H54 (cell line): ENCODE measurements at regions not wholly inside any gene's neighbourhood (a gene's known extent, or its start where the extent isn't known, plus 50 kb on each side); places are given as distances from the start of the nearest gene placed in this dataset.
"Not testable (repeated sequence)": the region's sequence is repeated elsewhere in the genome, so short reads cannot be mapped to it uniquely, and the experiment has no call there.

Experiments used
- DNase-seq: peaks from one replicate; pipeline ENCODE4 v3.0.0; 2011; ENCODE audit warnings: low spot score, mixed read lengths; ENCODE audit not compliant: insufficient read length
- FAIRE-seq: peaks from 3 replicates; lab custom pipeline; 2011; peaks lifted over from hg19 to GRCh38; lab: Jason Lieb, UNC
- POLR2A ChIP-seq: IDR thresholded peaks from 2 replicates; pipeline ENCODE4 v1.6.1; 2011; ENCODE audit warnings: low read depth, mild to moderate bottlenecking, low read length

DNA sequence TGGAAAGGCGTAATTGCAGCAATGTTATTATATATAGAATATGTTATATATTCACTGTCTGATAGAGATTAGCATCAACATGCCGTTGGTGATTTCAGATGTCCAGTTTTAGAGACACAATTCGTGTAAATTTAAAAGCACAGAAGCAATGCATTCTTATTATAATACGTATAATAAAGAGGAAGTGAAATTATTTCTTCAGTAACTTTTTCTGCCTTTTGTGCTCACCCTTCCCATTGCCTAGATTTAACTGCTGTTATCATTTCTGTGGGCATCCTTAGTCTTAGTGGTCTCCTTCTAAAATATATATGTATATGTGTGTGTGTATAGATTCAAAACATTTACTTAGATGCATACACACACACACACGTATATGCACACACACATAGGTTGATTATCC, 592.5 kb upstream of the GOLIM4 start:
- no peak for DNase-seq
- no peak for FAIRE-seq
- no peak for TF ChIP-seq POLR2A

DNA sequence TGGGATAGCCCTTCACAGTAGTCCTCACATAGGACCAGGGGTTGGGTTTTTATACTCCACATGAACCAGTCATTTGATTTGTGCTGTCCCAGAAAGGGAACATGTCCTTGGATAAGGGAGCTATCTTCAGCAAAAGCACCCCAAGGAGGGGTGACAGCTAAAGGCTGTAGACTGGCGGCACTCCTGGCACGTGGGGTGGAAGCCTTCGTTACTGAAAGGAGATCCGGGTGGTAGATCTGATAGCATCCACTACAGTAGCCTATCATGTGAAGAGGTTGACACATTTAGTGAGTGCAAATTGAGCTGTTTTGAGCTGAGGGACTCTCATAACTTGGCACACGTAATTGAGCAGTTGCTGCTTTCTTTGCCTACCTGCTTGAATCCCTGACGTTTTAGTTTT, 588.8 kb upstream of the GOLIM4 start:
- TF ChIP-seq POLR2A: no peak
- FAIRE-seq (no peak), DNase-seq (no peak)

GRCh38 chr3:168678730-168679129, 583.0 kb upstream of the GOLIM4 start:
- FAIRE-seq: no peak
- TF ChIP-seq POLR2A: no peak
- DNase-seq: no peak

DNA sequence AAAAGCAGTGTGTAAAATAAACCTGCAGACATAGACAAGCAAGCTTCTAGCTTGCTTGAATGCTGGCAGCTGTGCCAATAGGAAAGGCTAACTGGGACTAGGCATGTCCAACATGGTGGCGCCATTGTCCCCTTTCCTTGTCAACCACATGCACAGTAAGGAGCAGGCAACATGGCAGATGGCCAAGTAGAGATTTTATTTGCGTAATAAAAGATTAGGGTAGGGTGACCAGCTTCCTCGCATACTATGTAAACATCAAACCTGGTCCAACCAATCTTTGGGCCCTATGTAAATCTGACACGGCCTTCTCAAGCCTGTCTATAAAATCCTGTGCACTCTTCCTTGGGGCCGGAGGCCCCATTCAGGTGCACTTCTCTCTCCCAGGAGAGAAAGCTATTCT, 575.4 kb upstream of the GOLIM4 start:
- DNase-seq (no peak), FAIRE-seq (no peak)

DNA sequence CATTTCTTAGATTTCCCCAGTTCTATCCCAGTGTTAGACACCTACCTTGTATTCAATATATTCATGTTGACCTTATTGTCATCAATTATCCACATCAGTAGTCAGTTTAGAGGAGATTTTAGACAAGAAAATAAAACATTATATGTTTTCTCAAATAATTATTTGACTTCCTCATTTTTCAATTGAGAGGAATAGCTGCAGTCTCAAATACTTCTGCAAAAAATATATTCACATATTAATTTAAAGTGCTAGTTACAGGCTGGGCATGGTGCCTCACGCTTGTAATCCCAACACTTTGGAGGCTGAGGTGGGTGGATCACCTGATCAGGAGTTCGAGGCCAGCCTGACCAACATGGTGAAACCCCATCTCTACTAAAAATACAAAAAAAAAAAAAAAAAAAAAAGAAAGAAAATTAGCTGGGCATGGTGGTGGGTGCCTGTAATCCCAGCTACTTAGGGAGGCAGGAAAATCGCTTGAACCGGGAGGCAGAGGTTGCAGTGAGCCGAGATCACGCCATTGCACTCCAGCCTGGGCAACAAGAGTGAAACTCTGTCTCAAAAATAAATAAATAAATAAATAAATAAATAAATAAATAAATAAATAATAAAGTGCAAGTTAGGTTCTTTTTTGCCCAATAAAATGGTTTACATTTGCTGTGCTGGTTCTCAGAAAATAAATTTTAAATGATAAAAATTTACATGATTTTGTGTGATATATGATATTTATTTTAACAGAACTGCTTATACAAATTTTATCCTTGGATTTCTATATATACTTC, 565.3 kb upstream of the GOLIM4 start:
- DNase-seq, FAIRE-seq: not testable (repeated sequence)

More for the DNA sequence above, 575.4 kb upstream of the GOLIM4 start:
- no peak for TF ChIP-seq POLR2A

DNA sequence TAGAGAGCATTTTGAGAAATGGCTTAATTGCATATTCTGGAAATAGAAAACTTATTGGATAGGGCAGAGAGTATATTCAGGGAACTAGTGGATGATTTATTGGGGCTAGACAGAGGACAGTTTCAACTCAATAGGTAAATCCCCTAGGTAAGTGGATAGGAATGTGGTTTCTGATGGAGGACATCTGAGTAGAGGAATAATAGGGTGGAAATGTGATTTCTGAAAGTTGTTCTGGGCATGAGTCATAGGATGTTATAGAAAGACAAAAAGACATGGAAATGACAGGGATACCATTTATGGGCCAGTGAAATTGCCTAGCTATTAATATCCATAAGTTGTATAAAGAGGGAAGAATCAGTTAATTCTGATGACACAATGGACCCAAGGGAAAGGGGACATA, 563.3 kb upstream of the GOLIM4 start:
- no peak for FAIRE-seq
- DNase-seq: no peak
- no peak for TF ChIP-seq POLR2A

DNA sequence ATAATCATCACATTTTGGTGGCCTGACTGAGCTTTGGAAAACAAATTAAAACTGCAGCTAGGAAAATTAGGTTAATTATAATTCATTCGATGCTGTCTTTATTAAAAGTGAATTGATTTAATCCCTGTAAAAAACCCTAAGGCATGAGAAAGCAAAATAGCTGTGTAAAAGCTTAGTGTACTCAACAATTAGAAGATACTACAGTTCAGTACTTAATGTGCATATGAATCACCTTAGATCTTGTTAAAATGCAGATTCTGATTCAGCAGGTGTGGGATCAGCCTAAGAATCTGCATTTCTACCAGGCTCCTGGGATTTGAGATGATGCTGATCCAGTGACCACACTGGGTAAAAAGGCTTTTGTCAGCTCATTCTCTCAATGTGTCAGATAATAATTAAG, 559.9 kb upstream of the GOLIM4 start:
- DNase-seq (no peak), FAIRE-seq (no peak)
- no peak for TF ChIP-seq POLR2A

GRCh38 chr3:168654700-168655099, 559.0 kb upstream of the GOLIM4 start:
- no peak for TF ChIP-seq POLR2A
- no peak for FAIRE-seq
- no peak for DNase-seq

- TF ChIP-seq POLR2A: no peak
- FAIRE-seq: no peak
- no peak for DNase-seq
Observed at GRCh38 chr3:168653255-168653654, 557.5 kb upstream of the GOLIM4 start.

DNA sequence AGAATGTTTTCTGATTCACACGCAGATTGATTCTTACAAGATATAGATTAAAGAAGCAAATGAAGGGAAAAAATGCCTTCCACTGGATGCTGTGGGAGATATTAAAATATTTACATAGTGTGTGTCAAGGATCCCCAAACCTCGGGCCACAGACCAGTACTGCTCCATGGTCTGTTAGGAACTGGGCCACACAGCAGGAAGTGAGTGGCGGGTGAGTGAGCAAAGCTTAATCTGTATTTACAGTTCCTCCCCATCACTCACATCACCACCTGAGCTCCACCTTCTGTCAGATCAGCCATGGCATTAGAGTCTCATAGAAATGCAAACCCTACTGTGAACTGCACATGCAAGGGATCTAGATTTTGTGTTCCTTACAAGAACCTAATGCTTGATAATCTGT, 552.6 kb upstream of the GOLIM4 start:
- TF ChIP-seq POLR2A: no peak
- no peak for DNase-seq
- no peak for FAIRE-seq

GRCh38 chr3:168647582-168647981, 551.9 kb upstream of the GOLIM4 start:
- TF ChIP-seq POLR2A: no peak
- DNase-seq (no peak), FAIRE-seq (no peak)

DNA sequence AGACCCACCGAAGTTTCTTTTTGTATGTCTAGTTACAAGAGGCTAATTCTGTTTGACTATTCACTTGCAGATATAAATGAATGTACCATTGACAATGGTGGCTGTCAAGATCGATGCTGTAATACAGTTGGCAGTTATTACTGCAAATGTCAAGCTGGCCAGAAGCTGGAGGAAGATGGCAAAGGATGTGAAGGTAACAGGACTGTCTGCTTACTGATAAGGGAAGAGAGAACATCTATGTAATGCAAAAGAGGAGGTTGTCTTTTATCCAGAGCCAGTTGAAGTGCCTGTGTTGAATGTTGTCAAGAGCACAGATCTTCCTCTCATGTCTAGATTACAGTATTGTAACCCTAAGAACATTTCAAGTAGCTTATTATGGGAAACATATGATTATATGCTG, 549.5 kb upstream of the GOLIM4 start:
- TF ChIP-seq POLR2A: no peak
- DNase-seq: no peak
- no peak for FAIRE-seq

- TF ChIP-seq POLR2A: no peak
- FAIRE-seq: no peak
- no peak for DNase-seq
Observed at GRCh38 chr3:168628549-168628948, 532.8 kb upstream of the GOLIM4 start.

DNA sequence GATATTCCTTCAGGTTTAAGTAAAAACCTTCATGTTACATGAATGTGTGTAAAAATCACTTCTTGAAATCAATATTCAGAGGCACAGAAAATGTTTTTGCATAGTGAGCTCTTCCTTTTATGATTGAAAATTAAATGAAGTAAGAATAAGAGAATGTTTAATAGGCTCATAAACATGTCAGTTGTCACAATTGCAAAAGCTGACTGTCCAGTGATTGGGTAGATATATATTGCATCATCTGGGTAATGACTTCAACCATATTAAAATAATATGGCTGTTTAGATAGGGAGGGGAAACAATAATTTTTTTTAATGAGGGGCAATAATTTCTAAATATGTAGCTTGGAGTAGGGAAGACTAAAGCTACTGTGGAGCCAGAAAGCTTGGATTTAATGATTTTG, 529.8 kb upstream of the GOLIM4 start:
- FAIRE-seq (no peak), DNase-seq (no peak)
- TF ChIP-seq POLR2A: no peak

GRCh38 chr3:168624892-168625448, 529.2 kb upstream of the GOLIM4 start:
- FAIRE-seq: no peak
- DNase-seq: no peak
- no peak for TF ChIP-seq POLR2A
